ENCODE measurements at regions not wholly inside any gene's neighbourhood (a gene's known extent, or its start where the extent isn't known, plus 50 kb on each side); places are given as distances from the start of the nearest gene placed in this dataset.
A peak's percentile ranks its signal among the peaks of the same experiment; 100 is the strongest.

DNA sequence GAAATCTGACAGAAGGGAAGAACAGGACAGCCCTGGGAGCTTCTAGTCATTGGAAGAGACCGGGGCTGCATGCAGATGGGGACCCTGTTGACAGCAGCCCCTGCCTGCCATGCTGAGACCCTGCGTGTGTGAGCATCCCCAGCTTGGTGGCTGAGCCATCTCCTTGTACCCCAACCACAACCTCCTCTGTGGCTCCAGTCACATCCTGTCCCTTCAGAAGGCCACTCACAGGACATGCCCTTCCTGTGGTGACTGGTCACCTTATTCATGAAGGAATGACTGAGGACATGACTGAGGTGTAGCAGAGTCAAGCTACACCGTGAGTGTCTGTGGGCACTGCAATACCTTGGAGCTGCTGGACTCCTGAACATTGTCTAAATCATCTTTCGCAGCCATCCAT lies 141.8 kb upstream of the ERRFI1 start:
- Histone ChIP-seq H3K4me2 (no peak overlapping the region), H4K20me1 (ENCODE audit: insufficient read depth, poor library complexity, severe bottlenecking) (no peaks in the 10 kb centered on the region), H3K9me2 (replicated peaks; ENCODE audit: insufficient read depth) (no peaks in the 10 kb centered on the region), H3K79me2 (no peaks in the 10 kb centered on the region), H2AFZ (no peak overlapping the region), H3K36me3 (replicated peaks; ENCODE audit: insufficient read depth, low read depth) (no peaks in the 10 kb centered on the region), H3K27me3 (no peaks in the 10 kb centered on the region), H3K9me3 (ENCODE audit: low read depth) (no peaks in the 10 kb centered on the region), H3K27ac (no peak overlapping the region), H3K4me3 (no peak overlapping the region), H3K4me1 (ENCODE audit: insufficient read depth) (peaks cover 14% of the 10 kb centered on the region)
- DNase-seq (ENCODE audit: low spot score): no peak
- WGBS (ENCODE audit: low lambda C conversion rate, missing lambda C conversion rate): 94% methylated on average over 4 of the region's 4 CpGs
- TF ChIP-seq, protein P1, sequence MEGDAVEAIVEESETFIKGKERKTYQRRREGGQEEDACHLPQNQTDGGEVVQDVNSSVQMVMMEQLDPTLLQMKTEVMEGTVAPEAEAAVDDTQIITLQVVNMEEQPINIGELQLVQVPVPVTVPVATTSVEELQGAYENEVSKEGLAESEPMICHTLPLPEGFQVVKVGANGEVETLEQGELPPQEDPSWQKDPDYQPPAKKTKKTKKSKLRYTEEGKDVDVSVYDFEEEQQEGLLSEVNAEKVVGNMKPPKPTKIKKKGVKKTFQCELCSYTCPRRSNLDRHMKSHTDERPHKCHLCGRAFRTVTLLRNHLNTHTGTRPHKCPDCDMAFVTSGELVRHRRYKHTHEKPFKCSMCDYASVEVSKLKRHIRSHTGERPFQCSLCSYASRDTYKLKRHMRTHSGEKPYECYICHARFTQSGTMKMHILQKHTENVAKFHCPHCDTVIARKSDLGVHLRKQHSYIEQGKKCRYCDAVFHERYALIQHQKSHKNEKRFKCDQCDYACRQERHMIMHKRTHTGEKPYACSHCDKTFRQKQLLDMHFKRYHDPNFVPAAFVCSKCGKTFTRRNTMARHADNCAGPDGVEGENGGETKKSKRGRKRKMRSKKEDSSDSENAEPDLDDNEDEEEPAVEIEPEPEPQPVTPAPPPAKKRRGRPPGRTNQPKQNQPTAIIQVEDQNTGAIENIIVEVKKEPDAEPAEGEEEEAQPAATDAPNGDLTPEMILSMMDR (IDR thresholded peaks at IDR 0.05; ENCODE audit: poor library complexity): no peak
- no peak for TF ChIP-seq EZH2phosphoT487 (IDR thresholded peaks at IDR 0.05; ENCODE audit: low read depth, severe bottlenecking, unreplicated experiment)
- TF ChIP-seq EZH2 (IDR thresholded peaks at IDR 0.05; ENCODE audit: borderline replicate concordance): no peak

DNA sequence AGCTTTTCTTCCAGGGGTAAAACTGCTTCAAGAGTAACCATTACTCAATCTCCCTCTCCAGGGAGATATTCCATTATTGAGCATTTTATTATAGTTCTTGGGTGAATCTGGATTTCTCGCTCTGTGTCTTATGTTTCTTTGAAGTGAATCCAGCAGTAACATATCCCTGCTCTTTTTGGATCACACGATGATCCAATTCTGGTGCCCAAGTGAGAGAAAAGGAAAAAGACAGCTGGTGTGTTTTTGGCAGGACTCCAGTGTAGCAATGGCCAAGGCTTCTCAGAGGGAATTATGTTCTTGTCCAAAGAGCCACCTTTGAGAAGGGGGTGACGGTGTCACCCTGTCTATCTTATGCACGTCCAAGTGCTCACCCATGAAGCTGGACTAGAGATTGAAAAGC lies 140.3 kb upstream of the ERRFI1 start:
- H3K36me3 ChIP-seq (replicated peaks; ENCODE audit: insufficient read depth, low read depth): no peaks in the 10 kb centered on the region
- H3K4me2 ChIP-seq: no peak overlapping the region
- WGBS (ENCODE audit: low lambda C conversion rate, missing lambda C conversion rate): 85% methylated on average over 4 of the region's 4 CpGs
- no peaks in the 10 kb centered on the region for H3K9me2 ChIP-seq (replicated peaks; ENCODE audit: insufficient read depth)
- TF ChIP-seq, protein P1 (IDR thresholded peaks at IDR 0.05; ENCODE audit: poor library complexity): no peak
- no peak for TF ChIP-seq EZH2phosphoT487 (IDR thresholded peaks at IDR 0.05; ENCODE audit: low read depth, severe bottlenecking, unreplicated experiment)
- TF ChIP-seq EZH2 (IDR thresholded peaks at IDR 0.05; ENCODE audit: borderline replicate concordance): no peak
- H2AFZ ChIP-seq: no peak overlapping the region
- no peaks in the 10 kb centered on the region for H3K79me2 ChIP-seq
- H3K27me3 ChIP-seq: no peaks in the 10 kb centered on the region
- H4K20me1 ChIP-seq (ENCODE audit: insufficient read depth, poor library complexity, severe bottlenecking): no peaks in the 10 kb centered on the region
- DNase-seq (ENCODE audit: low spot score): no peak
- H3K27ac ChIP-seq: no peak overlapping the region
- H3K9me3 ChIP-seq (ENCODE audit: low read depth): no peaks in the 10 kb centered on the region
- no peak overlapping the region for H3K4me3 ChIP-seq
- H3K4me1 ChIP-seq (ENCODE audit: insufficient read depth): peaks cover 14% of the 10 kb centered on the region

DNA sequence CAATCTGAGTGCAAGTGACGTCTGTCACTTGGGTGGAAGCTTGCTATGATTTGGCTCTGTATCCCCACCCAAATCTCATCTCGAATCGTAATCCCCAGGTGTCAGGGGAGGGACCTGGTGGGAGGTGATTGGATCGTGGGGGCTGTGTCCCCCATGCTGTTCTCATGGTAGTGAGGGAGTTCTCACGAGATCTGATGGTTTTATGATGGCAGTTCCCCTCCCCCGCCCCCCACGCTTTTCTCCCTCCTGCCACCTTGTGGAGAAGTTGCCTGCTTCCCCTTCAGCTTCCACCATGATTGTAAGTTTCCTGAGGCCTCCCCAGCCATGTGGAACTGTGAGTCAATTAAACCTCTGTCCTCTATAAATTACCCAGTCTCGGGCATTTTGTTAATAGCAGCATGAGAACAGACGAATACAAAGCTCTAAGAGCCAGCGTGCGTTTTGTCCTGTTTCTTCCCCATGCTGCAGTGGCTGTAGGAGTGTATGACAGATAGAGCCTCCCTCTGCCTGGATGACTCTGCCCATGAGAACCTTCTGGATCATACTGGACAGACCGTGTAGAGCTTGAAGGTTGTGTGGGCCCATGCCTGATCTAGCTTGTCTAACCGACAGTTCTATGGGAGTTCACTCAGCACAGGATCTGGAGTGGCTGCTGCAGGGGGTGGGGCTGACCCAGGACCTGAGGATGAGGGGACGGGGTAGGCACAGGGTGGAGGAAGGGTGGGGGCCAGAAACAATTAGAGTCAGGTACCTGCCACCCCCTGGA lies 139.7 kb upstream of the ERRFI1 start:
- H3K4me3 ChIP-seq: no peak overlapping the region
- H4K20me1 ChIP-seq (ENCODE audit: insufficient read depth, poor library complexity, severe bottlenecking): no peaks in the 10 kb centered on the region
- WGBS (ENCODE audit: low lambda C conversion rate, missing lambda C conversion rate): 88% methylated on average over 13 of the region's 14 CpGs
- H2AFZ ChIP-seq: no peak overlapping the region
- no peaks in the 10 kb centered on the region for H3K36me3 ChIP-seq (replicated peaks; ENCODE audit: insufficient read depth, low read depth)
- TF ChIP-seq, protein P1 (IDR thresholded peaks at IDR 0.05; ENCODE audit: poor library complexity): peak; percentile 27
- TF ChIP-seq EZH2phosphoT487 (IDR thresholded peaks at IDR 0.05; ENCODE audit: low read depth, severe bottlenecking, unreplicated experiment): no peak
- TF ChIP-seq EZH2 (IDR thresholded peaks at IDR 0.05; ENCODE audit: borderline replicate concordance): no peak
- no peaks in the 10 kb centered on the region for H3K9me3 ChIP-seq (ENCODE audit: low read depth)
- peaks cover 14% of the 10 kb centered on the region for H3K4me1 ChIP-seq (ENCODE audit: insufficient read depth)
- no peaks in the 10 kb centered on the region for H3K27me3 ChIP-seq
- DNase-seq (ENCODE audit: low spot score): no peak
- H3K27ac ChIP-seq: no peak overlapping the region
- no peak overlapping the region for H3K4me2 ChIP-seq
- H3K79me2 ChIP-seq: no peaks in the 10 kb centered on the region
- no peaks in the 10 kb centered on the region for H3K9me2 ChIP-seq (replicated peaks; ENCODE audit: insufficient read depth)

Measured in hepatocyte (in vitro differentiated cells).